H9 (cell line): ENCODE measurements at regions not wholly inside any gene's neighbourhood (a gene's known extent, or its start where the extent isn't known, plus 50 kb on each side); places are given as distances from the start of the nearest gene placed in this dataset.

Source experiments
- DNase-seq: peaks from one replicate; pipeline ENCODE4 v3.0.0-alpha.2; 2017
- H2AFZ ChIP-seq: one replicate; pipeline ENCODE4 v1.6.1; 2013; ENCODE audit warnings: mild to moderate bottlenecking, low read length, control low read depth, moderate library complexity
- H2AK5ac ChIP-seq: 2 replicates; pipeline ENCODE4 v1.6.1; 2013; ENCODE audit warnings: low read length, control low read depth, mixed read lengths; ENCODE audit not compliant: insufficient read length
- H2BK120ac ChIP-seq: one replicate; pipeline ENCODE4 v1.6.1; 2013; ENCODE audit warnings: low read depth, mild to moderate bottlenecking, low read length, control low read depth, inconsistent platforms; ENCODE audit not compliant: poor library complexity, severe bottlenecking
- H2BK12ac ChIP-seq: 2 replicates; pipeline ENCODE4 v1.6.1; 2013; ENCODE audit warnings: low read length, control low read depth, mixed read lengths, low read depth; ENCODE audit not compliant: insufficient read length
- H2BK15ac ChIP-seq: 2 replicates; pipeline ENCODE4 v1.6.1; 2013; ENCODE audit warnings: low read depth, low read length, control low read depth
- H2BK20ac ChIP-seq: one replicate; pipeline ENCODE4 v1.6.1; 2013; ENCODE audit warnings: low read depth, mild to moderate bottlenecking, low read length, control low read depth, inconsistent platforms; ENCODE audit not compliant: poor library complexity, severe bottlenecking
- H2BK5ac ChIP-seq: 2 replicates; pipeline ENCODE4 v1.6.1; 2013; ENCODE audit warnings: low read length, control low read depth, mixed read lengths; ENCODE audit not compliant: insufficient read length
- H3K14ac ChIP-seq: 2 replicates; pipeline ENCODE4 v1.6.1; 2013; ENCODE audit warnings: low read length, control low read depth; ENCODE audit not compliant: insufficient read depth
- H3K18ac ChIP-seq: 2 replicates; pipeline ENCODE4 v1.6.1; 2013; ENCODE audit warnings: low read depth, mild to moderate bottlenecking, mixed read lengths, low read length, control low read depth; ENCODE audit not compliant: insufficient read length
- H3K23ac ChIP-seq: 2 replicates; pipeline ENCODE4 v1.6.1; 2013; ENCODE audit warnings: low read length, control low read depth, mixed read lengths, low read depth; ENCODE audit not compliant: insufficient read length
- H3K23me2 ChIP-seq: 2 replicates; pipeline ENCODE4 v1.6.1; 2013; ENCODE audit warnings: low read depth, mild to moderate bottlenecking, mixed read lengths, low read length, control low read depth; ENCODE audit not compliant: insufficient read length, poor library complexity, severe bottlenecking
- H3K27ac ChIP-seq: 2 replicates; pipeline ENCODE4 v1.5.1; 2013; ENCODE audit warnings: low read length, control low read depth, mixed read lengths, low read depth; ENCODE audit not compliant: insufficient read length
- H3K27me3 ChIP-seq: 2 replicates; pipeline ENCODE4 v1.6.1; 2013; ENCODE audit warnings: low read length, control low read depth, inconsistent platforms; ENCODE audit not compliant: insufficient read depth
- H3K4ac ChIP-seq: 2 replicates; pipeline ENCODE4 v1.6.1; 2013; ENCODE audit warnings: low read depth, mild to moderate bottlenecking, control low read depth, inconsistent platforms, low read length, moderate library complexity
- H3K4me1 ChIP-seq: 2 replicates; pipeline ENCODE4 v1.6.1; 2013; ENCODE audit warnings: low read length, control low read depth, inconsistent platforms; ENCODE audit not compliant: insufficient read depth
- H3K4me2 ChIP-seq: 2 replicates; pipeline ENCODE4 v1.6.1; 2013; ENCODE audit warnings: low read length, control low read depth, mixed read lengths; ENCODE audit not compliant: insufficient read length, insufficient read depth
- H3K56ac ChIP-seq: 2 replicates; pipeline ENCODE4 v1.6.1; 2013; ENCODE audit warnings: low read depth, mild to moderate bottlenecking, mixed read lengths, low read length, control low read depth; ENCODE audit not compliant: insufficient read length
- H3K79me1 ChIP-seq: 2 replicates; pipeline ENCODE4 v1.6.1; 2013; ENCODE audit warnings: low read depth, mild to moderate bottlenecking, moderate library complexity, low read length, control low read depth, inconsistent platforms; ENCODE audit not compliant: insufficient read depth, poor library complexity, severe bottlenecking
- H3K79me2 ChIP-seq: 2 replicates; pipeline ENCODE4 v1.6.1; 2013; ENCODE audit warnings: low read length, control low read depth, inconsistent platforms; ENCODE audit not compliant: insufficient read depth
- H3K9ac ChIP-seq: 2 replicates; pipeline ENCODE4 v1.6.1; 2013; ENCODE audit warnings: low read length, control low read depth, mixed read lengths; ENCODE audit not compliant: insufficient read length; ENCODE audit errors: extremely low read depth
- H3K9me3 ChIP-seq: one replicate; pipeline ENCODE4 v1.6.1; 2013; ENCODE audit warnings: low read depth, low read length, inconsistent platforms; ENCODE audit not compliant: control insufficient read depth
- H3T11ph ChIP-seq: one replicate; pipeline ENCODE4 v1.6.1; 2013; ENCODE audit warnings: mild to moderate bottlenecking, low read length, control low read depth, inconsistent platforms
- H4K20me1 ChIP-seq: one replicate; pipeline ENCODE4 v1.6.1; 2013; ENCODE audit not compliant: control insufficient read depth, insufficient read length, insufficient read depth
- H4K5ac ChIP-seq: 2 replicates; pipeline ENCODE4 v1.6.1; 2013; ENCODE audit warnings: low read depth, mild to moderate bottlenecking, mixed read lengths, low read length, control low read depth; ENCODE audit not compliant: insufficient read length
- H4K8ac ChIP-seq: replicated peaks from 2 replicates; pipeline ENCODE4 v1.6.1; 2013; ENCODE audit warnings: low read length, control low read depth, mixed read lengths, low read depth; ENCODE audit not compliant: insufficient read length
- H4K91ac ChIP-seq: 2 replicates; pipeline ENCODE4 v1.6.1; 2013; ENCODE audit warnings: low read depth, mild to moderate bottlenecking, moderate library complexity, mixed read lengths, low read length, control low read depth; ENCODE audit not compliant: insufficient read length
- H3K27ac Mint-ChIP-seq, 3 experiments: 2 replicates in 2 of 3; 3 replicates in 1 of 3; pipeline ENCODE4 v1.8.0; 2020 to 2021; ENCODE audit warnings: mixed read lengths in 3 of 3, mild to moderate bottlenecking in 1 of 3, moderate library complexity in 1 of 3
- H3K27me3 Mint-ChIP-seq: 2 replicates; pipeline ENCODE4 v1.8.0; 2021; ENCODE audit warnings: low read depth, mild to moderate bottlenecking, moderate library complexity, mixed read lengths
- H3K36me3 Mint-ChIP-seq, 3 experiments: 2 replicates in 2 of 3; 3 replicates in 1 of 3; pipeline ENCODE4 v1.8.0; 2020 to 2021; ENCODE audit warnings: low read depth in 3 of 3, mixed read lengths in 3 of 3; ENCODE audit not compliant: insufficient read depth in 1 of 3
- H3K4me1 Mint-ChIP-seq, 2 experiments: 2 replicates each; pipeline ENCODE4 v1.8.0; 2020; ENCODE audit warnings: mixed read lengths in 2 of 2
- H3K4me3 Mint-ChIP-seq, 2 experiments: 2 replicates in 1 of 2; 3 replicates in 1 of 2; pipeline ENCODE4 v1.8.0; 2020 to 2021; ENCODE audit warnings: mild to moderate bottlenecking in 2 of 2, mixed read lengths in 2 of 2, moderate library complexity in 1 of 2
- H3K9me3 Mint-ChIP-seq, 2 experiments: 2 replicates in 1 of 2; 3 replicates in 1 of 2; pipeline ENCODE4 v1.8.0; 2020; ENCODE audit warnings: mild to moderate bottlenecking in 2 of 2, mixed read lengths in 2 of 2, moderate library complexity in 1 of 2
- WGBS: extraction: QIAGEN DNeasy Blood & Tissue Kit; methylation state at CpG from one replicate; pipeline ENCODE4 v1.1.7; 2013; ENCODE audit warnings: missing lambda C conversion rate, low lambda C conversion rate, mixed read lengths; ENCODE audit not compliant: insufficient read length; ENCODE audit errors: extremely low coverage; 5-methylcytosine and 5-hydroxymethylcytosine counted together
- TF ChIP-seq, protein P1 (sequence below): fragments of 200-600 bp; sonication (generic); conservative IDR thresholded peaks from 3 replicates; pipeline ENCODE4 v1.8.0; 2021; ENCODE audit warnings: antibody characterized with exemption, mild to moderate bottlenecking

DNA sequence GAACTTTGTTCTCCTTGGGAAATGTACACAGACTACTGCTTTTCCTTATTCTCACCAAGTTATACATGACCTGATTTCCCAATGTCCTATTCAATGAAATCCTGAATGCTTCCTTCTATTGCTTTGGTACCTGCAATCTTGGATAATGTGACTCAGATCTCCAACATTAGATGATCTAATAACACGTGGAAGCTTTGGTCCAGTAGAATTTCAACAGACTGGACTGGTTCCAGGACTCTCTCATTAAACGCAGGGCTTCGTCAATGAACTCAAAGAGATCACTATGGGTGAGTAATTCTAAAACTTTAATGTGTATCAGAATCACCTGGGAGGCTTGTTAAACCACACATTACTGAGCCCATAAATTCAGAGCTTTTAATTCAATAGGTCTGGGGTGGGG, 413.6 kb upstream of the KCNH7 start:
- H3K23ac ChIP-seq, result no peak overlapping the region
- no peak overlapping the region for H3T11ph ChIP-seq
- no CpG with 5 or more reads among the region's 3 CpGs for WGBS
- H3K9ac ChIP-seq, result no peak overlapping the region
- Mint-ChIP-seq H3K27ac (no peak overlapping the region), H3K36me3 (no peaks in the 10 kb centered on the region), H3K4me3 (no peak overlapping the region), H3K4me1 (peaks cover 7 to 9% of the 10 kb centered on the region in 2 experiments; a peak in 3 of 4 replicates), H3K27me3 (no peaks in the 10 kb centered on the region; the same call in 1 of the 2 replicates), H3K9me3 (no peaks in the 10 kb centered on the region)
- H2BK20ac ChIP-seq, result no peak overlapping the region
- no peak overlapping the region for H4K8ac ChIP-seq
- H2AFZ ChIP-seq, result no peak overlapping the region
- H3K4me2 ChIP-seq, result no peak overlapping the region
- no peak overlapping the region for H3K27ac ChIP-seq
- no peaks in the 10 kb centered on the region for H3K9me3 ChIP-seq
- H4K20me1 ChIP-seq, result no peaks in the 10 kb centered on the region
- no peak overlapping the region for H4K91ac ChIP-seq
- no peaks in the 10 kb centered on the region for H3K4me1 ChIP-seq
- H3K27me3 ChIP-seq, result no peaks in the 10 kb centered on the region
- H2BK15ac ChIP-seq, result no peak overlapping the region
- H2BK5ac ChIP-seq, result no peak overlapping the region
- H3K18ac ChIP-seq, result no peak overlapping the region
- no peak overlapping the region for H2AK5ac ChIP-seq
- H4K5ac ChIP-seq, result no peak overlapping the region
- H2BK120ac ChIP-seq, result no peak overlapping the region
- H3K14ac ChIP-seq, result no peak overlapping the region
- H3K79me1 ChIP-seq, result no peaks in the 10 kb centered on the region
- TF ChIP-seq, protein P1, sequence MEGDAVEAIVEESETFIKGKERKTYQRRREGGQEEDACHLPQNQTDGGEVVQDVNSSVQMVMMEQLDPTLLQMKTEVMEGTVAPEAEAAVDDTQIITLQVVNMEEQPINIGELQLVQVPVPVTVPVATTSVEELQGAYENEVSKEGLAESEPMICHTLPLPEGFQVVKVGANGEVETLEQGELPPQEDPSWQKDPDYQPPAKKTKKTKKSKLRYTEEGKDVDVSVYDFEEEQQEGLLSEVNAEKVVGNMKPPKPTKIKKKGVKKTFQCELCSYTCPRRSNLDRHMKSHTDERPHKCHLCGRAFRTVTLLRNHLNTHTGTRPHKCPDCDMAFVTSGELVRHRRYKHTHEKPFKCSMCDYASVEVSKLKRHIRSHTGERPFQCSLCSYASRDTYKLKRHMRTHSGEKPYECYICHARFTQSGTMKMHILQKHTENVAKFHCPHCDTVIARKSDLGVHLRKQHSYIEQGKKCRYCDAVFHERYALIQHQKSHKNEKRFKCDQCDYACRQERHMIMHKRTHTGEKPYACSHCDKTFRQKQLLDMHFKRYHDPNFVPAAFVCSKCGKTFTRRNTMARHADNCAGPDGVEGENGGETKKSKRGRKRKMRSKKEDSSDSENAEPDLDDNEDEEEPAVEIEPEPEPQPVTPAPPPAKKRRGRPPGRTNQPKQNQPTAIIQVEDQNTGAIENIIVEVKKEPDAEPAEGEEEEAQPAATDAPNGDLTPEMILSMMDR, result no peak
- no peaks in the 10 kb centered on the region for H3K79me2 ChIP-seq
- H3K56ac ChIP-seq, result no peak overlapping the region
- no peaks in the 10 kb centered on the region for H3K23me2 ChIP-seq
- H3K4ac ChIP-seq, result no peak overlapping the region
- H2BK12ac ChIP-seq, result no peak overlapping the region
- no peak for DNase-seq
